ENCODE measurements at regions not wholly inside any gene's neighbourhood (a gene's known extent, or its start where the extent isn't known, plus 50 kb on each side); places are given as distances from the start of the nearest gene placed in this dataset.

- no peak for FAIRE-seq
- Histone ChIP-seq H3K27ac (ENCODE audit: low read depth, low read length) (no peak overlapping the region), H3K79me2 (ENCODE audit: insufficient read depth, low read length) (no peaks in the 10 kb centered on the region), H3K36me3 (ENCODE audit: insufficient read depth, low read length) (no peaks in the 10 kb centered on the region), H3K27me3 (ENCODE audit: insufficient read depth, low read length) (no peaks in the 10 kb centered on the region), H3K4me1 (ENCODE audit: insufficient read depth, low read length) (no peaks in the 10 kb centered on the region), H2AFZ (ENCODE audit: low read depth, low read length) (no peak overlapping the region), H3K4me2 (ENCODE audit: low read length) (no peak overlapping the region), H4K20me1 (ENCODE audit: insufficient read depth, low read length) (no peaks in the 10 kb centered on the region), H3K4me3 (ENCODE audit: insufficient read depth, low read depth, low read length) (no peak overlapping the region), H3K9me3 (ENCODE audit: insufficient read depth, low read depth, low read length) (no peaks in the 10 kb centered on the region), H3K9ac (ENCODE audit: low read length) (no peak overlapping the region)
- no peaks in the 10 kb centered on the region for H3K27me3 Mint-ChIP-seq (ENCODE audit: low read depth, unreplicated experiment)
- H3K4me1 Mint-ChIP-seq (ENCODE audit: low read depth, unreplicated experiment), result no peaks in the 10 kb centered on the region
- TF ChIP-seq CTCF (IDR thresholded peaks at IDR 0.05; ENCODE audit: insufficient read depth, low read depth, low read length) (no peak), EZH2 (IDR thresholded peaks at IDR 0.05; ENCODE audit: insufficient read depth, low read length) (no peak)
- peaks cover 3% of the 10 kb centered on the region for H3K9me3 Mint-ChIP-seq (ENCODE audit: unreplicated experiment)
- H3K4me3 Mint-ChIP-seq (ENCODE audit: unreplicated experiment), result no peak overlapping the region
- no peak for DNase-seq (ENCODE audit: low read depth)
- no peaks in the 10 kb centered on the region for H3K36me3 Mint-ChIP-seq (ENCODE audit: low read depth, unreplicated experiment)
- H3K27ac Mint-ChIP-seq (ENCODE audit: unreplicated experiment), result no peak overlapping the region
These were observed 559.8 kb downstream of the QKI start for GRCh38 chr6:163974322-163974721.

- Mint-ChIP-seq H3K9me3 (ENCODE audit: unreplicated experiment) (peaks cover under 1% of the 10 kb centered on the region), H3K36me3 (ENCODE audit: low read depth, unreplicated experiment) (no peaks in the 10 kb centered on the region), H3K27me3 (ENCODE audit: low read depth, unreplicated experiment) (no peaks in the 10 kb centered on the region), H3K4me3 (ENCODE audit: unreplicated experiment) (no peak overlapping the region), H3K27ac (ENCODE audit: unreplicated experiment) (no peak overlapping the region), H3K4me1 (ENCODE audit: low read depth, unreplicated experiment) (no peaks in the 10 kb centered on the region)
- H3K79me2 ChIP-seq (ENCODE audit: insufficient read depth, low read length), result no peaks in the 10 kb centered on the region
- TF ChIP-seq CTCF (IDR thresholded peaks at IDR 0.05; ENCODE audit: insufficient read depth, low read depth, low read length), result no peak
- TF ChIP-seq EZH2 (IDR thresholded peaks at IDR 0.05; ENCODE audit: insufficient read depth, low read length), result no peak
- no peak overlapping the region for H3K4me2 ChIP-seq (ENCODE audit: low read length)
- DNase-seq (ENCODE audit: low read depth), result no peak
- H3K36me3 ChIP-seq (ENCODE audit: insufficient read depth, low read length), result no peaks in the 10 kb centered on the region
- no peaks in the 10 kb centered on the region for H4K20me1 ChIP-seq (ENCODE audit: insufficient read depth, low read length)
- FAIRE-seq, result no peak
- H3K4me1 ChIP-seq (ENCODE audit: insufficient read depth, low read length), result no peaks in the 10 kb centered on the region
- H3K27me3 ChIP-seq (ENCODE audit: insufficient read depth, low read length), result no peaks in the 10 kb centered on the region
- no peak overlapping the region for H3K27ac ChIP-seq (ENCODE audit: low read depth, low read length)
- H3K9ac ChIP-seq (ENCODE audit: low read length), result no peak overlapping the region
- no peaks in the 10 kb centered on the region for H3K9me3 ChIP-seq (ENCODE audit: insufficient read depth, low read depth, low read length)
- H3K4me3 ChIP-seq (ENCODE audit: insufficient read depth, low read depth, low read length), result no peak overlapping the region
- H2AFZ ChIP-seq (ENCODE audit: low read depth, low read length), result no peak overlapping the region
These were observed 557.6 kb downstream of the QKI start for GRCh38 chr6:163971841-163972838.
